HG02623 (cell line): ENCODE measurements at regions not wholly inside any gene's neighbourhood (a gene's known extent, or its start where the extent isn't known, plus 50 kb on each side); places are given as distances from the start of the nearest gene placed in this dataset.
"Not testable (repeated sequence)": the region's sequence is repeated elsewhere in the genome, so short reads cannot be mapped to it uniquely, and the experiment has no call there.

ENCODE experiments used
- ATAC-seq: cut with Tn5 transposase; IDR thresholded peaks from one replicate; pipeline ENCODE4 v1.9.1; 2021; ENCODE audit warnings: moderate library complexity; ENCODE audit not compliant: unreplicated experiment

DNA sequence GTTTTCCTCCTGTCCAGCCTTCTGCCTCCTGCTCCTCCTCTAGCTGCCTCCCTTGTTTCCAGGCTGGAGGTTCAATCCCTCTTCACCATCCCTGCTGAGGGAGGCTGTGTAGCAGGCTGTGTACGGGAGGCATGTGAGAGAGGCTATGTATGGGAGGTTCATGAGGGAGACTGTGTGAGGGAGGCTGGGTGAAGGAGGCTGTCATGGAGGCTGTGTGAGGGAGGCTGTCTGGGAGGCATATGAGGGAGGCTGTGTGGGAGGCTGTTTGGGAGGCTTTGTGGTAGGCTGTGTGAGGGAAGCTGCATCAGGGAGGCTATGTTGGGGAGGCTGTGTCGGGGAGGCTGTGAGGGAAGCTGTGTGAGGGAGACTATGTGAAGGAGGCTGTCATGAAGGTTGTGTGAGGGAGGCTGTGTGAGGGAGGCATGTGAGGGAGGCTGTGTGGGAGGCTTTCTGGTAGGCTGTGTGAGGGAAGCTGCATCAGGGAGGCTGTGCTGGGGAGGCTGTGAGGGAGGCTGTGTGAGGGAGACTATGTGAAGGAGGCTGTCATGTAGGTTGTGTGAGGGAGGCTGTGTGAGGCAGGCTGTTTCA lies 123.7 kb upstream of the RNF32 start:
- no peak for ATAC-seq

DNA sequence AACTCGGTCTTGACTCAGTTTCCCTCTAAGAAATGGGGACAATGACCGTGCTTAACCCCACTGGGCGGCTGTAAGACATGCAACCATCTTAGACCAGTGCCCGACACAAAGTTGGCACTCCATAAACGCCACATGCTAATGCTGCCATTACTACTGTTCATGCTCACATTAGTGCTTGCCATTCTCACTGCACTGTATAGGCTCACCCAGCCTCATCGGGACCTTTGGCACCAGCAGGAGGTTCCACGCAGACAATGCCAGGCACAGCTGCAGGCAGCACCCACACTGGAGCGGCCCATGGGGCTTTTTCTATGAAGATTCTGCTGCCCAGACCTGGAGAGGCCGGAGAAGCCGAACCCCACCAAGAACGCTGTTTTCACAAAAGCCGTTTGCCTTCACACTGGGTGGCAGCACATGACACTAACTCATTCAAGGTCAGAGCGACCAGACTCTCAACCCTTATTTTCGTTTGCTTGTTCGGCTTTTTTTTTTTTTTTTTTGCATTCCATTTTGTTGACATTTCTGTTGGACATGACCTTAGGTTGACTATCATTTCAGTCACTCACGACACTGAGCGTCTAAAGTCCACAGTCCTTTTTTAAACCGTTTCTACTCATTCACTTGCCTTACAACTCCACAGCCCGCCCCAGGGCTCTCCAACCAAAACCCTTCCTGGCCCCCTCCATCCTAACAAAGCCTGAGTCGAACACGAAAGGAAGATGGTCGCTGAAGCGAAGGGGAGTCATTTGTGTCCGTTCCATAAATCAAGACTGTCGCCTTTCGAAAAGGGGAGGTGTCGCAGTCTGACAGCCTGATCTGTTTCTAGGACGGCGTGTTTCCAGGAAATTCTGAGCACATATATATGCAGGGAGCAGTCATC lies 124.4 kb upstream of the RNF32 start:
- ATAC-seq: no peak

DNA sequence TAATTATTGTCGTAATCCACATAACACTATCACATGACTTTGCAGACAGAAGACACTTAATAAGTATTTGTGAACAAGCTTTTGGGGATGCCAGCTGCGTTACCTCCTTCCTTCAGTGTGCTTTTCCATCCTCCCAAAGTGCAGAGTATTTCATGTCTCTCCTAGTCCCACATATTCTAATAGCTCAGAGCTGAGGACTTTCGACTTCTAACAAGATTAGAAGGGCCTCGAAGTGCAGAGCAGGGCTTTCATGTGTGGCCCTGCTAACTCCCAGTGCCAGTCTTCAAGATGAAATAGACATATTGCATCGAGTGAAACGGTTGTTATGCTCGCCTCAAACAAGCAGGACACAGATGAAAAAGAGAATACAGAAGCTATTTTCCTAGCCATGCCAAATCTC lies 125.7 kb upstream of the RNF32 start:
- no peak for ATAC-seq

DNA sequence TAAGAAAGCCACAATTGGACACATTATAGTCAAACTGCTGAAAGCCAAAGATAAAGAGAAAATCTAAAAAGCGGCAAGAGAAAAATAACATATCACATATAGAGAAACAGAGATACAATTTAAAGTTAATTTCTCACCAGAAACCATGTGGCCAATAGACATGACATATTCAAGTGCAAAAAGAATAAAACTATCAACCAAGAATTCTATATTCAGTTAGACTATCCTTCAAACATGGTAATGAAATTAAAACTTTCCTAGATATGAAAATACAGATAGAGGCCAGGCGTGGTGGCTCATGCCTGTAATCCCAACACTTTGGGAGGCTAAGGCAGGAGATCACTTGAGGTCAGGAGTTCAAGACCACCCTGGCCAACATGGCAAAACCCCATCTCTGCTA lies 129.1 kb upstream of the RNF32 start:
- ATAC-seq: no peak

DNA sequence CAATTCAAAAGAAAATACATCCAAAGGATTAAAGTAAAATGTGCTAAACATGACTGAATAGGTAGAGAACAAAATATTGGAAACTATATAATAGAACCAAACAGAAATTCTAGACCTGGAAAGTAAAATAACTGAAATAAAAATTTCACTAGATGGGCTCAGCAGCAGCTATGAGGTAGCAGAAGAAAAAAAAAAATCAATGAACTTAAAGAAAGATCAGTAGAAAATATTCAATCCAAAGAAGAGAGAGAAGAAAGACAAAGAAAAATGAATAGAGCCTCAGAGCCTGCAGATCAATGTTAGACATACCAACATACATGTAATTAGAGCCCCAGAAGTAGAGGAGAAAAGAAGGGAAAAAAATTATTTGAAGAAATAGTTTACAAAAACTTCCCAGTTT lies 129.6 kb upstream of the RNF32 start:
- no peak for ATAC-seq

DNA sequence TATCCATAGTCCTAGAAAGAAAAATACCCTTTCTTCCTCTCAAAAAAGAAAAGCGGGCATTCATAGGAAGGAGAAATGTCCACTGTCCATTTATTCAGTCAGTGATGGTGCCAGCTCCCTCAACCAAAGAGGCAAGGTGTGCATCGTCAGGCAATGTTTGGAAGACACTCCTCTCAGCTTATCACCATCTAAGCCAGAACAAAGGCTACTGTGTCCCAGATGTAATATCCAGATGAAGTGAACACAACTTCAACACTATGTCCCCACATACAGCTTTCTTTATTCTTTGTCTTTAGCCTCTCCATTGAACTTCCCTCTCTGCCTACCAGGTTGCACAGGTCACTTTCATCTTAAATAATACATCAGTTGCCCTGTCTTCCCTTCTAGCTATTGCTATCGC lies 131.4 kb upstream of the RNF32 start:
- ATAC-seq: no peak

DNA sequence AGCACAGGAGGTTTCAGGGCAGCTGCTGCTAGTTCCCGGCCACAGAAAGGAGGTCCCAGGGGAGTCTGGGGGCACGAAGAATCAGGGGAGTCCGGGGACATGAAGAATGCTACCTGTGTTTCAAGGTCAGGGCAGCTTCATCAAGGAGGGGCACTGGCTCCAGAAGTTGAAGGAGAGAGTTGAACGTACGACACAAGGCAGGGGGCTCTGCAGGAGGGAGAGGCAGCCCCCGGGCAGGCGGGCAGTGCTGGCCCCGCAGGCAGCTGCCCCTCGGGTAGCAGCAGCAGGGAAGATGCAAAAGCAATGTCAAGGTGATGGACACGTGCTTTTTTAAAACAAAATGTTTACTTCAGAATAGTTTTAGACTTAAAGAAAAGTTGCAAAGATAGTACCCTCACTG lies 134.7 kb upstream of the RNF32 start:
- no peak for ATAC-seq

DNA sequence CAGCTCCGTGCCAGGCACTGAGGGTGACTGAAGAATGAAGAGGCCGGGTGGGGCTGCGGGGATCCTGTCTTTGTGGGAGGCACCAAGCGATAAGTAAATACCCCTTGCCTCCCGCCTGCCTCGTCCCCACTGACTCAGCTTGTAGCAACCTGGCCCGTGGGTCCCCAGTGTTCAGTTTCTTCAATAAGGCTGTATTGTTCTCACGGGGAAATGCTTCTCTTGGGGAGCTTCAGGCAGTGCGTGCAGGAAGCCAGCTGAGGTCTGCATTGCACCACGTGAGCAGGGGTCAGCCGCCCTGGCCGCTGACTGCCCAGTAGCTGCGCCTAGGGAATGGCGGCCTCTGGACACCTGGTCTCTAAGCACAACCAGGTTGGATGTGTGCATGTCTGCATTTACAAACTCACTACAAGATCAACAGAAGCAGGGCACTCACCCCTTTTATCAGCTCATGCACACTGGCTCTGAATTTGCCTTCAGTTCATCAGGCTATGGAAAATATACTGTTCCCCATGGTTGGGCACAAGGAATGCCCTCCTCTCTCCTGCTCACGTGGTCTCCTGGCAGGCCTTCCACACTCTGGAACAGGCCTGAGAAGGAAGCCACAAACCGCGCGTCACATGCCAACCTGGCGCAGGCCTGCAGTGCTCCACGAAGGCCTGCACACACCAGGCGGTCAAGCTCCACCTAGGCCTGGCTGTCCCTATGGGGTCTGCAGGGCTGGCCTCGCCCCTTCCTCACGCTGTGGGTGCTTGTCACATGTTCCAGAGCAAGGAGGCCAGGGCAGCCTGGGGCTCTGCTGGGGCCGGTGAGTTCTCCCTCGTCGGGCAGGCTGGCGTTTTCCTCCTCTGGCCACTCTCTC lies 135.7 kb upstream of the RNF32 start:
- ATAC-seq: no peak

DNA sequence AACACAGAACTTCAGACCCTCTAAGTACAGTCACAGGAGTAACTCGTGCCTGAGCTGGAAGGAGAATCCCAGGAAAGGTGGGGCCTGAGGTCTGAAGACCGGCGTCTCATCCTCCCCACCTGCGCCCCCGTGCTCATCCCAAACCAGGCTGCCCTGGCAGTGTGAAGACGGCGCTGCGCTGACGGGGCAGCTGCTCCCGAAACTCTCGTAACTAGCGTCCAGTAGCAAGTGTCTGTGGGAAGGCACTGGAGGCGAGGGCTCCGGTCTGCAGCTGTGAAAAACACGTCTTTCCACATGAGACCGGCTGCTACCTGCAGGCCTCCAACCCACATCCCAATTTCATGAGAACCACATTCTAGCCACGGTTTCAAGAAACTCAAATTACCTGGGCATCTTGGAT lies 136.6 kb upstream of the RNF32 start:
- no peak for ATAC-seq

DNA sequence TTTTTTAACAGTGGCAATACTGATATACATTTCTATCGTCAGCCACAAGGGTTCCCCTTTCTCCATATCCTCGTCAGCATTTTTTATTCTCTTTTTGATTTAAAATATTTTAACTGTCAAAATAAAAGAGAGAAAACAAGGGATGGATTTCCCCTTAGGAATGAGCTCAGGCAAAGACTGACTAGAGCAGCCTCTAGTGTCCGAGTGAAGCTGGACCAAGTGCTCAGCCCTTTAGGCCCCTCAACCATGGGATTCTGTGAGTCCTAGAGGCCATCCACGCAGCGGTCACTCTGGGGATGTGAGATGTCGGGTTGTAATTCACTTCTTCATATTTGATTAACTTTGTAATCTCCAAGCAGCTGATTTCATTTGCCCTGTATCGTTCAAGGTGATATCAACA lies 137.4 kb upstream of the RNF32 start:
- ATAC-seq: no peak

DNA sequence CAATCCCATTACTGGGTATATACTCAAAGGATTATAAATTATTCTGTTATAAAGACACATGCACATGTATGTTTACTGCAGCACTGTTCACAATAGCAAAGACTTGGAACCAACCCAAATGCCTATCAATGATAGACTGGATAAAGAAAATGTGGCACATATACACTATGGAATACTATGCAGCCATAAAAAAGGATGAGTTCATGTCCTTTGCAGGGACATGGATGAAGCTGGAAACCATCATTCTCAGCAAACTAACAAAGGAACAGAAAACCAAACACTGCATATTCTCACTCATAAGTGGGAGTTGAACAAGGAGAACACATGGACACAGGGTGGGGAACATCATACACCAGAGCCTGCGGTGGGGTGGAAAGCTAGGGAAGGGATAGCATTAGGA lies 138.8 kb upstream of the RNF32 start:
- ATAC-seq: not testable (repeated sequence)

DNA sequence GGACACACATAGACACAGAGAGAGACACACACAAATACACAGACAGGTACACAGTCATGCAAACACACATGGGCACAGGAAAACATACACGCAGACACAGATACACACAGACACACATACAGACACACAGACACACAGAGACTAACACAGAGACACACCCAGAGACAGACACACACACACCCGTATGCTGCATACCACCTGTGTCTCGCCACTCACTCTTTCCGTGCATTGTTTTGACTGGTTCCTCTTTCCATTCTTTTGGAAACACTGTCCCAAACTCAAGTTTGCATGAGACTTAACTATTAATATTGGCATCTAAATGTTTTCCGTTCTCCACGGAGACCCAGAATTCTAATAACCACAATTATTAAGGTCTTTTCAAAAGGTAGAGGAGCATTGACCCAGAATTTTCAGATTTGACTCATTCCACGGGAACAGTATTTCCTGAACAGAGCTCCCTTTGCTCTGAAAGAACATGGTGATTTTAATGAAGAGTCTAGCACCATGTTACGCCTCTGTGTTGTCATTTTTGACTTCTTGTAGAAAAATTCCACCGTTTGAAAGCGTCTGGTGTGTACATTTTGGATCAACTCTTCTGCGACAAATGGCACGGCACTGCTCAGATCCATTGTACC lies 141.2 kb upstream of the RNF32 start:
- no peak for ATAC-seq

DNA sequence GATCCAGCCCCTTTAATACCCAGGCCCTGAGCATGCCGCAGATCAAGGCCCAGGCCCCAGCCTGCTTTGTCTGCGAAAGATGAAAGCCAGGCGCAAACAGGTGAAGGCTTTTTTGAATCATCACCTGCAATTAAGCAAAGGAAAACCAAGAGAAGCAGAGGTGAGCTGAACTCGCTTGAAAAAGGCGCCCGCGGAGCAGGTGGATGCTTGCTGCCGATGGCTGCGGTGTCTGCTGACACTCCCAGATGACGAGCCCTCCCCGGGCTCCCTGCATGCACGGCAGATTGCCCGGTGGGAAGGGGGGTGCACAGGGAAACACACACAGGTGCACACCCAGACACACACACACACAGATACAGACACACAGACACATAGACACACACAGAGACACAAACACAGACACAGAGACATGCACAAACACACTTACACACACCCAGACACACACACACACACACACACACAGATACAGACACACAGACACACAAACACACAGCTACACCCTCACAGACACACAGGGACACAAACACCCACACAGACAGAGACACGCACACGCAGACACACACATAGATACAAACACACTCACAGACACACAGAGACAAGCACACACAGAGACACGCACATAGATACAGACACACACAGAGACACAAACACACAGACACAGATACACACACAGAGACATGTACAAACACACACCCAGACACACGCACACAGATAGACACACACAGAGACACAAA lies 142.6 kb upstream of the RNF32 start:
- no peak for ATAC-seq

DNA sequence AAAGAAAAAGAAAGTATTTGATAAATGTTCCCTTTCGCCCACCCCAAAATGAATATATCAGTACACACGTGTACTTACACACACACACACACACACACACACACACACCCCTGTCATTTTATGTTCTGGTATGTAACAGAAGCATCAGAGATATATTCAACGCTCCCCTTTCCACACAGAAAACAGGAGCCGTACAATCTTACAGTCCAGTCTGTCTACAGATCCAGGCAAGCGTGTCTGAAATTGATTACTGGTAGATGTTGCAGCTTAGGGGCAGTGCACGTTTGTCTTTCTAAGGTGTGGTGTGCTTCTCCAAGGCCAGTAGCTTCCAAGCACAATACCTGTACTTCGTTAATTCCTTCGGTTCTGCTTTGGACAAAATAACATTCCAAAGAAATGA lies 143.7 kb upstream of the RNF32 start:
- no peak for ATAC-seq

DNA sequence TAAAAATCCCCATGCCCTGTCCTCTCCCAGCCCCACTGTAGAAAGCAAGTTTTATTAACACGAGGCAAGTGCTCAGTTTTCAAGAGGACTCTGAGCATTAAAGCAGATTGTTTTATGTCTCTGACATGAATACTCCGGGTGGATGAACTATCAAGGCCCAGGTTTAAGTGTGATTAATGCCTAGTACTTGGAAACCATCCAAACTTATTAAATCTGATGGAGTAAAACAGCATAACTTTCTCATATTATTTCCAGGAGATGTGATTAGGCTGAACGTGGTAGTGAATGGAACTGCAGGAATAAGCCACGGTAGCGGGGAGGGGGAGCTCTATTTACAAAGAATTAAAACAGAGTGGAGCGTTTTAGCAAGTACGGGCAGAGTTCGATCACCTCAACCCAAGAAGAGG lies 144.2 kb upstream of the RNF32 start:
- ATAC-seq: no peak

DNA sequence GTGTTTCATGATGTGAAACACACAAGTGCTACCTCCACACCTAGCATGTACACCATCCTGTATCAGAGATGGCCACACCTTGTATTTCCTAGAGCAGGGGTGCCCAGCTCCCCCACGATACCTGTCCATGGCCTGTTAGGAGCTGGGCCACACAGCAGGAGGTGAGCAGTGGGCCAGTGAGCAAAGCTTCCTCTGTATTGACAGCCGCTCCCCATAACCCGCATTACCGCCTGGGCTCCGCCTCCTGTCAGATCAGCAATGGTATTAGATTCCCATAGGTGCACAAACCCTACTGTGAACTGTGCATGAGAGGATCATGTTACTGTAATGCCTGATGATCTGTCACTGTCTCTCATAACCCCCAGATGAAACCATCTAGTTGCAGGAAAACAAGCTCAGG lies 145.6 kb upstream of the RNF32 start:
- ATAC-seq: no peak

DNA sequence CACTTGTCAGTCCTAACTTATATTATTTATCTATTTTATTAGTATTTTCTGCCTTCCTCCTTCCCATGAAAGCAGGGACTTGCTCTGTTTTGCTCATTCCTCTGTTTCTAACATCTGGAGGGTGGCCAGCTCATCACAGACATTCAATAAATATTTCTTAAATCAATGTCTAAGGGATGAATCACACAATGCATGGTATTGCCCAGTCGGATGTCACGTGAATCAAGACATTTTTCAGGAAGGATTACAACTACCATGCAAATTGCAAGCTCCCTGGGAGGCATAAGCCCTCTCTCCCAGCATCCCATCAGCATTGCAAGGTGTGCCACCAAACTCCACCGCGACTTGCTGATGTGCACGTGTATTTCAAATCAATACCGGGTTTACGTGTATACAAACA lies 146.6 kb upstream of the RNF32 start:
- ATAC-seq: no peak

DNA sequence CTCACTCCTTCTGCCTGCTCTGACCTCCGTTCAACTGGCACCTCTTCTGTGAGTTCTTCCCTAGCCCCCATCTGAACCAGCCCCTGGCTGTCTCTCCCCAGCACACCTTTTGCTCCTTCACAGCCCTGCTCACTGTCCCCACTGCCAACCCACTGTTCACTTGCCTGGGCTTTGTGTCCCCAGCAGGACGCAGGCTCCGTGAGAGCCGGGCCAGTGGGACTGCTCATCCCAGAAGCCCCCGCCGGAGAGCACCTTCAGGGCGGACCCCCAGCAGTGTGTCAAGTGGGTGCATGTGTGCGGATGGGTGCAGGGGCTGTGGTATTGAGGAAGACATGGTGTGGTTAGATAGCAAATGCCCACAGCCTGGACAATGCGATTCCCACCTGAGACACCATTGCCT lies 148.4 kb upstream of the RNF32 start:
- ATAC-seq: no peak

DNA sequence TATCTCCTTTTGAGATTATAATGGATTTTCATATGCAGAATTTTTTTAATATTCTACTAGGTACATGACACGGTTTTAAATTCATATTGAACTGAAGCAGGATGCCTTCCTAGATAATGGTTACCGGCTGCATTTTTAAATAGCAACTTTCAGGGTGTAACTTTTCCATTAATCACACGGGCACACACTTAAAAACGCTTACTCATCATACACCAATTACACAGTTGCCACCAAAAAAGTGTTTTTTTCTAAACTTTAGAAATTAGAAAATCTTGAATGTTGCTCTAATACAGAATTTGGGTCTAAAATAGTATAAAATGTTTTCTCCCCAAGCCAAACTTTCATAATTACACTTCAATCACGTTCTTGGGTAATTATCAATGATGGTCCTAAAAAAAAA lies 149.1 kb upstream of the RNF32 start:
- ATAC-seq: no peak

DNA sequence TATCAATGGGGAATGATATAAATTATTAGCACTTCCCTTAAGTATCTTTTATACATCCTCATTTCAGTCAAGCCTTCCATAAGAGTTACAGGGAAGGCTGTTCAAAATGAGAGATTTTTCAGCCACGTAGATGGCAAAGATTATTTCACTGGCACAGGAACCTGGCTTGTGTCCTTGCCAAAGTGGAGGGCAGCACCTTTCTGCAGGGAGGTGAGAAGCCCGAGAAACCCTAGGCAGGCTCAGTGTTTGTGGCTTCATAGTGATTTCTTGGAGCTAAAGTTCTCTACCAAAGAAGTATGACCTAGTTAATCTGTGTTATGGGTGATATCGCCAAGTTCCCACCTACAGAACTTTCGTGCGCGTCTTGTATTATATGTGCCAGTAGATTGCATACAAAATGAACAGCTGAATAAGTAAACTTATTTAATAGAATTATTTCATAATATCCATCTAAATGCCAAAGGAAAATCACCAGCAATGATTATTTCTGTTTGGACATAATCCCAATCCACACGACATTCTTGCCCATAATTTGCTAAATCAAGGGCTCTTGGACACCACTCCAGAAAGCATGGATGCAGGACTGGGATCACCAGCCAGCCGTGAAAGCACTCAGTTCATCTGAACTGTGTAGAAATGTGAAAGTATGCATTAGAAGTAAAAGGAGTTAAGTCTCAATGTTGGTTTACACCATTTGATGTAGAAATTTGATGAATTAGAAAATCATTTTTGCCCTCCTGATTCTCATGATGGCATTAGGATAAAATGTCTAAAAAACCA lies 150.4 kb upstream of the RNF32 start:
- no peak for ATAC-seq
